ENCODE measurements at regions not wholly inside any gene's neighbourhood (a gene's known extent, or its start where the extent isn't known, plus 50 kb on each side); places are given as distances from the start of the nearest gene placed in this dataset.

- no peak for DNase-seq
- H3K27me3 Mint-ChIP-seq (ENCODE audit: insufficient read depth) = peaks cover 7% of the 10 kb centered on the region; the same call in 1 of the 2 replicates
- H3K4me3 Mint-ChIP-seq = no peak overlapping the region
- H3K27ac Mint-ChIP-seq = no peak overlapping the region
- no peaks in the 10 kb centered on the region for H3K4me1 Mint-ChIP-seq (ENCODE audit: low read depth)
- H3K9me3 Mint-ChIP-seq = peaks cover 10% of the 10 kb centered on the region; the same call in 1 of the 2 replicates
- no peaks in the 10 kb centered on the region for H3K36me3 Mint-ChIP-seq (ENCODE audit: low read depth)
- no peak for TF ChIP-seq CTCF (IDR thresholded peaks at IDR 0.05)
Observed at GRCh38 chr18:24942144-24942543, 409.8 kb downstream of the ZNF521 start.

GRCh38 chr18:24947521-24948305 is 404.3 kb downstream of the ZNF521 start:
- no peak for TF ChIP-seq CTCF (IDR thresholded peaks at IDR 0.05)
- no peaks in the 10 kb centered on the region for H3K36me3 Mint-ChIP-seq (ENCODE audit: low read depth)
- no peak for DNase-seq
- H3K27me3 Mint-ChIP-seq (ENCODE audit: insufficient read depth) = peaks cover 11% of the 10 kb centered on the region; the same call in 1 of the 2 replicates
- H3K4me1 Mint-ChIP-seq (ENCODE audit: low read depth) = no peaks in the 10 kb centered on the region
- H3K9me3 Mint-ChIP-seq = peaks cover 10% of the 10 kb centered on the region; the same call in 1 of the 2 replicates
- no peak overlapping the region for H3K27ac Mint-ChIP-seq
- H3K4me3 Mint-ChIP-seq = no peak overlapping the region

- DNase-seq = no peak
- H3K36me3 Mint-ChIP-seq (ENCODE audit: low read depth) = no peaks in the 10 kb centered on the region
- no peak for TF ChIP-seq CTCF (IDR thresholded peaks at IDR 0.05)
- H3K27me3 Mint-ChIP-seq (ENCODE audit: insufficient read depth) = peaks cover 6% of the 10 kb centered on the region; the same call in 1 of the 2 replicates
- H3K9me3 Mint-ChIP-seq = peaks cover 3% of the 10 kb centered on the region; the same call in 1 of the 2 replicates
- H3K4me3 Mint-ChIP-seq = no peak overlapping the region
- H3K4me1 Mint-ChIP-seq (ENCODE audit: low read depth) = no peaks in the 10 kb centered on the region
- H3K27ac Mint-ChIP-seq = no peak overlapping the region
Observed at GRCh38 chr18:24949908-24950307, 402.1 kb downstream of the ZNF521 start.

- Mint-ChIP-seq H3K4me3 (no peak overlapping the region), H3K27ac (no peak overlapping the region), H3K27me3 (ENCODE audit: insufficient read depth) (peaks cover 4% of the 10 kb centered on the region; the same call in 1 of the 2 replicates)
Observed at GRCh38 chr18:24954341-24954740, 397.6 kb downstream of the ZNF521 start.

DNA sequence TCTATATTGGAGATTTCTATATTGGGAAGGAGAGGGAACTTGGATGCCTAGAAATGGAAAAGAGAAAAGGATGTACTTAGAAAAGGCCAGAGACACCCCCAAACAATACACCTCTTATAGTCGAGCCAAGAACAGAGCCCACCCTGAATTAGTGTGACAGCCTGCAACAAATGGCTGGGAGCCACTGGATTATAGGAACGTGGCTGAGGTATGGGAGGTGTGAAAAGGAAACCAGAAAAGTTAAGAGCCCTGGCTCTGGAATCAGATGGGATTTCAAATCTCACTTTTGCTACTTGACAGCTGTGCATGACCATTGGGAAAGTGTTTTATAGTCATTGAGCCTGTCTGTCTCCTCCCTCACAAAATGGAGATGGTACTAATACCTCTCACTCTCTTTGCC is 394.0 kb downstream of the ZNF521 start:
- Mint-ChIP-seq H3K36me3 (ENCODE audit: low read depth) (no peaks in the 10 kb centered on the region), H3K27ac (no peak overlapping the region), H3K4me1 (ENCODE audit: low read depth) (no peaks in the 10 kb centered on the region), H3K4me3 (no peak overlapping the region), H3K27me3 (ENCODE audit: insufficient read depth) (peaks cover 2% of the 10 kb centered on the region; the same call in 1 of the 2 replicates), H3K9me3 (peaks cover 4% of the 10 kb centered on the region; the same call in 1 of the 2 replicates)
- DNase-seq = no peak
- TF ChIP-seq CTCF (IDR thresholded peaks at IDR 0.05) = no peak

More at GRCh38 chr18:24954341-24954740, 397.6 kb downstream of the ZNF521 start:
- H3K36me3 Mint-ChIP-seq (ENCODE audit: low read depth) = no peaks in the 10 kb centered on the region
- no peaks in the 10 kb centered on the region for H3K4me1 Mint-ChIP-seq (ENCODE audit: low read depth)
- peaks cover 4% of the 10 kb centered on the region; the same call in 1 of the 2 replicates for H3K9me3 Mint-ChIP-seq
- DNase-seq = no peak
- TF ChIP-seq CTCF (IDR thresholded peaks at IDR 0.05) = no peak

Data from HFFc6 (cell line).